HK-2 (cell line): ENCODE measurements at regions not wholly inside any gene's neighbourhood (a gene's known extent, or its start where the extent isn't known, plus 50 kb on each side); places are given as distances from the start of the nearest gene placed in this dataset.
"Not testable (repeated sequence)": the region's sequence is repeated elsewhere in the genome, so short reads cannot be mapped to it uniquely, and the experiment has no call there.

Source experiments
- DNase-seq: peaks from one replicate; pipeline ENCODE4 v3.0.0-alpha.2; 2018; ENCODE audit not compliant: unreplicated experiment

DNA sequence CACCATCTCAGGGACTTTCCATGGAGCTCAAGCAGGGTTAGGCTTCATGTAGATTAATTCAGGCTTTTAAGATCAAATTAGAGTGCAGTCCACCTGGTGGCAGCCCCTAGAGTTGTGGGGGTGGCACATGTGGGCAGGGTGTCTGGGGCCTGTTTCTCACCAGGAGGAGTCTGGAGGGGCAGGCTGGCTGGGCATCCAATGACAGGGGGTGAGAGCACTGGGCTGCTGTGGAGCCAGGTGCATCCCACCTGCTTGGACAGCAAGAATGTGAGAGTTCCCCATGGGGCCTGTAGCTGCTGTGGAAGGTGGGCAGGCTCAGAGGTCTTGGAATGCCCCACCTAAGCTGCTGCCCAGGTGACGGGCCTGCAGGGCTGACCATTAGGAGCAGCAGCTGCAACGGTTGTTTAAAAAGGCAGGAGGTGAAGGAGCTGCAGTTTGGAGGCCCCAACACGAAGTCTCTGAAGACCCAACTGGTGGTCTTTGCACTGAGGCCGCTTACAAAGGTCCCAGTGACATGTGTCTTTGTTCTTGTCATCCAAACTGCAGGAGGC lies 686.3 kb upstream of the HS6ST1 start:
- DNase-seq: no peak

DNA sequence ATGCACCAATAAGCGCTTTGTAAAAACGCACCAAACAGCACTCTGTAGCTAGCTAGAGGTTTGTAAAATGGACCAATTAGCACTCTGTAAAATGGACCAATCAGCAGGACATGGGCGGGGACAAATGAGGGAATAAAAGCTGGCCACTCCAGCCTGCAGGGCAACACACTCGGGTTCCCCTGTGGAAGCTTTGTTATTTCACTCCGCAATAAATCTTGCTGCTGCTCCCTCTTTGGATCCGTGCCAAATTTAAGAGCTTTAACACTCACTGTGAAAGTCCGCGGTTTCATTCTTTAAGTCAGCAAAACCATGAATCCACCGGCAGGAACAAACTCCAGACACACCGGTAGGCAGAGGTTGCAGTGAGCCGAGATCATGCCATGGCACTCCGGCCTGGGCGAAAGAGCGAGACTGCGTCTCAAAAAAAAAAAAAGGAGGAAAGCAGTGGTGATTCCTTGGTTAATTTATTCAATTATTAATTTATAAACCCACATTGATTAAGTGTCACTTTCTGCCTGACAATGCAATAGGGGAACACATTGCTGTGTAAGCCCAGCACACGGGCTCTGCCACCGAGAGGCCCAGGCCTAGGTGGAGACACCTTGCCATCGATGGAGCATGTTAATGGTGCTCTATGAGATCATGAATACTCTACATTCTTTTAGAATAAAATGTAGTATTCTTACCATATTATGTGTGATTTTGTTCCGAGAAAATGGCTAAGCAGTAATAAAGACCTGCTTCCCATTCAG lies 687.6 kb upstream of the HS6ST1 start:
- DNase-seq: no peak

GRCh38 chr2:129006901-129007300 lies 688.2 kb upstream of the HS6ST1 start:
- DNase-seq: no peak

DNA sequence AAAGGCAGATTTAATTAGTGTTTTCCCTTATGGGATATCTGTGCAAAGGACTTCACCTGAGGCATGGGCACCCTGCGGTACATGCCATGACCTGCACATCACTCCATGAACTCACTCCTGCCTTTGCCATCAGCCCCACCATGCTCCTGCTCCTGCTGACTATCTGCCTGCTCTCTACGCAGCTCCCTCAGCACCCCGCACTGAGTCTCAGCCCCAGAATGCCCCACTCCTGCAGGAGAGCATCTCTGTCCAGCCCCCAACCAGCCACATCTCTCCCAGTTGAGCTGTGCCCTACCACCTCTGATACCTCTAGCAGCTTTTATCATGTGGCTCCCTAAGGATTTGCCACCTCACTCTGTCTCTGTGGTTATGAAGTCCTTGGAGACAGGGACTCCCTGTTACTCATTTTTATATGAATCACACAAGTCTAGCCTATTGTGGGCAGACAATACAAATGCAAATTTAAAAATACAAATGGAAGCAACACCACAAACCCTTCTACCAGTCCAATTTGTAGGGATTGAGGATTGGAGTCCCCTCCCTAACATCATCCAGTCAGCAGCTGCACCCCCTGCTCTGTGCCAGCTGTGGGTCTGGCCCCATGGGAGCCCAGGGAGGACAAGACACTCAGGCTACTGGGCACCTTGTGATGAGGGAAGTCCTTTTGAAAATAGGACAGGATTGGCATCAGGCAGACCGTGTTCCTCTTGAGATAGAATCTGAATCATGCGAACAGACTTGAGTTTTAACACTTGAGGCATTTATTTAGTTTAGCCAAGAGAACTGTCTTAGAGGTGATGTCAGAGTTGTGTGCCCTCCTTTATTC lies 689.6 kb upstream of the HS6ST1 start:
- no peak for DNase-seq

GRCh38 chr2:129008881-129009554 lies 690.4 kb upstream of the HS6ST1 start:
- no peak for DNase-seq

- no peak for DNase-seq
Measured at GRCh38 chr2:129009555-129010146, 691.0 kb upstream of the HS6ST1 start.

- DNase-seq: no peak
Measured at GRCh38 chr2:129010262-129010661, 691.6 kb upstream of the HS6ST1 start.

DNA sequence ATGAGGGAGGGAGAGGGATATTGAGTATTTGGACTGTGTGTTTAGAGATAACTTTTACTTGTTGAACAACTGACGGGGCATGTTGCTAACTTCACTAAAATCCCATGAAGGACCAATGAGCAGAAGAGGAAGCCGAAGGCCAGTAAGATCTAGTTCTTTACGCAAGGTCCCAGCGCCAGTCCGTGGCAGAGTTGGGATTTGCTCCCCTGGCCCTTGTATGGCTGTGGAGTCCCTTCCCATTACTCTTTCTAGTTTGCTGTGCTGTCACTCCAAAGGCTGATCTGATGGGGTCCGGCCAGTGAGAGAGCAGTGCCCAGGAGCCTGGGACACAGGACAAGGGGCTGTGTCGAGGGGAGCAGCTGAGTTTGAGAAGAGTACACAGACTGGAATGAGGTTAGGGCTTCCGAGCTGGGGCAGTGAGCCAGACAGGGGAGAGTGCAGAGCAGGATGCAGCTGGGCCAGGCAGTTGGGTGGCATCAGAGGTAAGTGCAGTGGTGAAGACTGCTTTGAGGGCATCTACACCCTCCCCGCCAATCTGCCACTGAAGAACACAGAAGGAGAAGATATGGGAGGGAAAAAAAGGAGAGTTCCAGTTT lies 692.9 kb upstream of the HS6ST1 start:
- no peak for DNase-seq

DNA sequence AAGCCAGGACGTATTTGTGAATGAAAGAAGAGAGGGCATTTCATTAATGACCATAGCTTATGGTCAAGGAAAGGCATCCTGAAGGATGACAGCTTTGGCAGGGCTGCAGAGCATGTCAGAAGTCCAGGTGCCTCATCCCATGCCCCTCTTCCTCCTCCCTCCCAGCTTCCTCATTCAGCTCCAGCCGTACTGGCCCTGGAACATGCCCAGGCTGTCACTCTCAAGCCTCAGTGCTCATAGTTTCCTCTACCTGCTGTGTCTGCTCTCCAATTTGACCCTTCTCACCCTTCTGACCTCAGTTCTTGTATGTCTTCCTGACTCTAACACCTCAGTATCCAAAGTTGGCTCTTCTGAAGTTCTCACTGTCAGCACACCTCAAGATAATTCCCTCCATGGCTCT lies 695.8 kb upstream of the HS6ST1 start:
- no peak for DNase-seq

GRCh38 chr2:129015397-129016285 lies 697.0 kb upstream of the HS6ST1 start:
- DNase-seq: no peak

GRCh38 chr2:129016972-129017371 lies 698.3 kb upstream of the HS6ST1 start:
- no peak for DNase-seq

DNA sequence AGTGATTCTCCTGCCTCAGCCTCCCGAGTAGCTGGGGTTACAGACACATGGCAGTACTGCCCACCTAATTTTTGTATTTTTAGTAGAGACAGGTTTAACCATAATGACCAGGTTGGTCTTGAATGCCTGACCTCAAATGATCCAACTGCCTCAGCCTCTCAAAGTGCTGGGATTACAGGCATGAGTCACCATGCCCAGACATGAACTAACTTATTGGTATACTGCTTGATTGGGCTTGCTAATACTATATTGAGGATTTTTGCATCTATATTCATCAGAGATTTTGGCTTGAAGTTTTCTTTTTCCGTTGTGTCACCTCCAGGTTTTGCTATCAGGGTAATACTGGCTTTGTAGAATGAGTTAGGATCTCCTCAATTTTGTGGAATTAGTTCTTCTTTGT lies 706.1 kb upstream of the HS6ST1 start:
- DNase-seq: no peak

DNA sequence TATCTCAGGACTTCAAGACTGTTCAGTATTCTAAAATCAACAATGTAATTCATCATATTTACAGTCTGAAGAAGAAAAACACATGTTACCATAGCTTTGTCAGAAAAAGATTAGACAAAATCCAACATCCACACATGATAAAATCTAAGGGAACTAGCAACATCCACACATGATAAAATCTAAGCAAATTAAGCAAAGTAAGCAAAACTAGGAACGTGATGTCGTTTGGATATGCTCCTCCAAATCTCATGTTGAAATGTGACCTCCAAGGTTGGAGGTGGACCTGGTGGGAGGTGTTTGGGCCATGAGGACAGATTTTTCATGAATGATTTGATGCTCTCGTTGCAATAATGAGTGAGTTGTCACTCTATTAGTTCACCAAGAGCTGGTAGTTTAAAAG lies 717.3 kb upstream of the HS6ST1 start:
- no peak for DNase-seq

- DNase-seq: not testable (repeated sequence)
Measured at GRCh38 chr2:129043677-129044076, 725.0 kb upstream of the HS6ST1 start.

GRCh38 chr2:129046475-129046874 lies 727.8 kb upstream of the HS6ST1 start:
- not testable (repeated sequence) for DNase-seq

DNA sequence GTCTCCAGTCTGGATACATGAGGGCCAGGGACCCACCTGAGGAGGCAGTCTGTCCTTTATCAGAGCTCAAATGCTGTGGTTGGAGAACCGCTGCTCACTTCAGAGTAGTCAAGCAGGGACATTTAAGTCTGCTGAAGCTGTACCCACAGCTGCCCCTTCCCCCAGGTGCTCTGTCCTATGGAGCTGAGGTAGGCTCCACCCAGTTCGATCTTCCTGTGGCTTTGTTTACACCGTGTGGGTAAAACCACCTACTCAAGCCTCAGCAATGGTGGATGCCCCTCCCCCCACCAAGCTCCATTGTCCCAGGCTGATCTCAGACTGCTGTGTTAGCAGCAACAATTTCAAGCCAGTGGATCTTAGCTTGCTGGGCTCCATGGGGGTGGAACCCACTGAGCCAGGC lies 731.4 kb upstream of the HS6ST1 start:
- no peak for DNase-seq

DNA sequence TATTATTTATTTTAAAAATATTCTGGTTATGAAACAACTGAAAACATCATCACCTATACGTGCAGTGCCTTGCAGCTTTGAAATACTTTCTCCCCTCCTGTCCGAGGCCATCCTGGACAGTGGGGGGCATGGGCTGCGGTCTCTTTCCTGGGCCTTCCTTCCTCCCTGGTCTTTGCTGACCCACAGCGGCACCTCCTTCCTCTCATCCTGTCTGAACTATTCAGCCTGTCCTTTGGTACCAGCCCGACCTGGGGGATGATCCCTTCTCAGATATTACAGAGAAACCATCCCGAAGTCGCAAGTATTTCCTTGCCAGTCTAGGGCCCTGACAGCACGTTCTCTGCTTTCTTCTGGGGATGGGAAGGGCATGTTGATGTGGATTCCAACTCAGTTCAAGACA lies 736.6 kb upstream of the HS6ST1 start:
- DNase-seq: no peak

- no peak for DNase-seq
Measured at GRCh38 chr2:129055824-129056223, 737.2 kb upstream of the HS6ST1 start.

GRCh38 chr2:129056309-129056958 lies 737.8 kb upstream of the HS6ST1 start:
- DNase-seq: no peak

DNA sequence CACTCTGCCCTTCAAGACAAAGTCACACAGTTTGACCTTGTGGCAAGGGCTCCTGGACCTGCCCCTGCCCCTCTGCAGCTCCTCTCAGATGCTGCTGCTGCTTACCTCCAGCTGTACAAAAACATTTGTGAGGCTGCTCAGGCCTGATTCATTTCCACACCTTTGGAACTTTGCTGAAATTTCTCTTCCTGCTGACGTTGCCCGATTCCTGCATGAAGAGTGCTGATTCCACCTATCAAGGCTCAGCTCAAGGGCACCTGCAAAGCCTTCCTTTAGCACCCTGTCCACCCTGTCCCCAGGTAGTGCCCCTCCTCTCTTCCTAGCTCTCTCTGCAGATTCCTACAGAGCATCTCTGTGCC lies 738.3 kb upstream of the HS6ST1 start:
- DNase-seq: no peak
